ENCODE measurements at regions not wholly inside any gene's neighbourhood (a gene's known extent, or its start where the extent isn't known, plus 50 kb on each side); places are given as distances from the start of the nearest gene placed in this dataset.

GRCh38 chr2:192265751-192266150 is 71.0 kb upstream of the TMEFF2 start:
- TF ChIP-seq CTCF (conservative IDR thresholded peaks at IDR 0.05; ENCODE audit: low read length) (no peak), EZH2phosphoT487 (IDR thresholded peaks at IDR 0.05; ENCODE audit: borderline replicate concordance) (no peak)
